Activated CD4-positive, alpha-beta T cell treated with anti-CD3 and anti-CD28 coated beads for 36 hours (primary cell): ENCODE measurements at regions not wholly inside any gene's neighbourhood (a gene's known extent, or its start where the extent isn't known, plus 50 kb on each side); places are given as distances from the start of the nearest gene placed in this dataset.

Source experiments
- ATAC-seq: fragments of 200-7000 bp; cut with Tn5 transposase; one replicate; pipeline ENCODE4 v1.10.0; 2021; ENCODE audit warnings: mild to moderate bottlenecking, moderate library complexity
- CTCF ChIA-PET: fragments of 350-600 bp; sonication (Branson Sonifier 250); formaldehyde crosslinking; loops from one replicate; lab custom pipeline; 2021; ENCODE audit warnings: antibody characterized with exemption; lab: Charles Lee
- POLR2A ChIA-PET: fragments of 350-600 bp; sonication (Branson Sonifier 250); formaldehyde crosslinking; loops from one replicate; lab custom pipeline; 2021; ENCODE audit warnings: antibody characterized with exemption, inconsistent platforms; lab: Charles Lee
- DNase-seq: peaks from one replicate; pipeline ENCODE4 v3.0.0-alpha.2; 2020
- H3K27ac Mint-ChIP-seq: one replicate; pipeline ENCODE4 v1.8.0; 2021; ENCODE audit warnings: mixed read lengths
- H3K27me3 Mint-ChIP-seq: one replicate; pipeline ENCODE4 v1.8.0; 2021; ENCODE audit warnings: mixed read lengths
- H3K36me3 Mint-ChIP-seq: one replicate; pipeline ENCODE4 v1.8.0; 2021; ENCODE audit warnings: low read depth, mixed read lengths
- H3K4me1 Mint-ChIP-seq: one replicate; pipeline ENCODE4 v1.8.0; 2021; ENCODE audit warnings: mixed read lengths
- H3K4me3 Mint-ChIP-seq: one replicate; pipeline ENCODE4 v1.8.0; 2021; ENCODE audit warnings: mild to moderate bottlenecking, moderate library complexity, mixed read lengths
- H3K9me3 Mint-ChIP-seq: one replicate; pipeline ENCODE4 v1.8.0; 2021; ENCODE audit warnings: low read depth, mixed read lengths
- intact Hi-C, 2 experiments: fragments of 100-400 bp; cut with DNase I in 1 of 2; cut with micrococcal nuclease in 1 of 2; formaldehyde crosslinking; loops; one replicate each; pipeline versions ENCODE4 v1.14.2 to v1.15.1; 2022 to 2024; cut with DNase I, micrococcal nuclease

DNA sequence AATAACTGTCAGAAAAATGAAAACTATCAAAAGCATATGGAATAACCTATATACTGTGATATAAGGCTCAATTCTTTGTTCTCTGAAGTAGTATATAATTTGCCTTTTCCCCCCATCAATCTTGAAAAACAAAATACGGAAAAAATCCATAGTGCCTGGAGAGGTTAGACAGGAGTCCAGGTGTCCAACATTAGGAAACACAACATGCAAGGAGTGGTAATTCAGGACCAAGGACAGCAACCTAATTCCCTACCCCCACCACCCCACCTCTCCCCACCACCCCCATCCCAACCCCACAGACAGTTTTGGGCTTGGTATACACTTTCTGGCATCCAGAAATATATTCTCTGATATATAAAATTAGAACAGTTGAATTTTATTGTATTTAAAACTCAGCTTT is 55.1 kb upstream of the SLC25A26 start:
- ChIA-PET CTCF (interaction anchor here (0.6 kb wide), 1 partner anchor 79 kb away, joined by 4 read pairs; no protein-coding TSS in a partner anchor), POLR2A (no interaction called here)
- H3K36me3 Mint-ChIP-seq: no peaks in the 10 kb centered on the region
- H3K4me1 Mint-ChIP-seq: no peaks in the 10 kb centered on the region
- DNase-seq (no peak), ATAC-seq (no peak)
- H3K27me3 Mint-ChIP-seq: peaks cover 2% of the 10 kb centered on the region
- no peaks in the 10 kb centered on the region for H3K9me3 Mint-ChIP-seq
- H3K4me3 Mint-ChIP-seq: no peak overlapping the region
- intact Hi-C loops: no loop called here
- H3K27ac Mint-ChIP-seq: no peak overlapping the region

DNA sequence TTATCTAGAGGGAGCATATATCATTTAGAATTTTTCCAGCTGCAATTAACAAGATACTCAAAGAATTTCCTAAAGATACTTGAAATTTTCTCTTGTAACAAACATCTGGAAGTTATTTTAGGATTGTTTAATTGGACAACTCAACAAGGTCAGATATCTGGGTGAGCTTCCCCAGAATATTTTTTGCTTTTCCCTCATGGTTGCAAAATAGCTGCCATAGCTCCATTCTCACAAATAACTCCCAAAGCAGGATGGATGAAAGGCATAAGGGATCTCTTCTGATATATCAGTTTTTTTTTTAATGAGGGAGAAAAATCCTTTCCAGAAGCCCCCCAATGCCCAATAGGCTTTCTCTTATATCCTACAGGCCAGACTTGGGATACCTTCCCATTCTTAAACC is 56.6 kb upstream of the SLC25A26 start:
- H3K9me3 Mint-ChIP-seq: no peaks in the 10 kb centered on the region
- no peaks in the 10 kb centered on the region for H3K36me3 Mint-ChIP-seq
- no peaks in the 10 kb centered on the region for H3K4me1 Mint-ChIP-seq

GRCh38 chr3:66163222-66163621 is 57.6 kb upstream of the SLC25A26 start:
- ChIA-PET POLR2A (no interaction called here), CTCF (no interaction called here)
- no peaks in the 10 kb centered on the region for H3K9me3 Mint-ChIP-seq
- ATAC-seq (no peak), DNase-seq (no peak)
- H3K4me3 Mint-ChIP-seq: no peak overlapping the region
- H3K27ac Mint-ChIP-seq: no peak overlapping the region
- peaks cover 2% of the 10 kb centered on the region for H3K27me3 Mint-ChIP-seq
- intact Hi-C loops: no loop called here
- H3K36me3 Mint-ChIP-seq: no peaks in the 10 kb centered on the region
- no peaks in the 10 kb centered on the region for H3K4me1 Mint-ChIP-seq

More for the DNA sequence above, 56.6 kb upstream of the SLC25A26 start:
- Mint-ChIP-seq H3K27ac (no peak overlapping the region), H3K27me3 (peaks cover 2% of the 10 kb centered on the region), H3K4me3 (no peak overlapping the region)
- DNase-seq (no peak), ATAC-seq (no peak)
- ChIA-PET CTCF (no interaction called here), POLR2A (interaction anchor here (0.7 kb wide), 1 partner anchor 14 kb away, joined by 4 read pairs; no protein-coding TSS in a partner anchor)
- intact Hi-C loops: no loop called here

GRCh38 chr3:66162766-66163165 is 58.0 kb upstream of the SLC25A26 start:
- Mint-ChIP-seq H3K4me3 (no peak overlapping the region), H3K27me3 (peaks cover 2% of the 10 kb centered on the region), H3K9me3 (no peaks in the 10 kb centered on the region), H3K4me1 (no peaks in the 10 kb centered on the region), H3K27ac (no peak overlapping the region), H3K36me3 (no peaks in the 10 kb centered on the region)
- ATAC-seq: no peak
- ChIA-PET CTCF (no interaction called here), POLR2A (no interaction called here)
- no peak for DNase-seq
- intact Hi-C loops: no loop called here

DNA sequence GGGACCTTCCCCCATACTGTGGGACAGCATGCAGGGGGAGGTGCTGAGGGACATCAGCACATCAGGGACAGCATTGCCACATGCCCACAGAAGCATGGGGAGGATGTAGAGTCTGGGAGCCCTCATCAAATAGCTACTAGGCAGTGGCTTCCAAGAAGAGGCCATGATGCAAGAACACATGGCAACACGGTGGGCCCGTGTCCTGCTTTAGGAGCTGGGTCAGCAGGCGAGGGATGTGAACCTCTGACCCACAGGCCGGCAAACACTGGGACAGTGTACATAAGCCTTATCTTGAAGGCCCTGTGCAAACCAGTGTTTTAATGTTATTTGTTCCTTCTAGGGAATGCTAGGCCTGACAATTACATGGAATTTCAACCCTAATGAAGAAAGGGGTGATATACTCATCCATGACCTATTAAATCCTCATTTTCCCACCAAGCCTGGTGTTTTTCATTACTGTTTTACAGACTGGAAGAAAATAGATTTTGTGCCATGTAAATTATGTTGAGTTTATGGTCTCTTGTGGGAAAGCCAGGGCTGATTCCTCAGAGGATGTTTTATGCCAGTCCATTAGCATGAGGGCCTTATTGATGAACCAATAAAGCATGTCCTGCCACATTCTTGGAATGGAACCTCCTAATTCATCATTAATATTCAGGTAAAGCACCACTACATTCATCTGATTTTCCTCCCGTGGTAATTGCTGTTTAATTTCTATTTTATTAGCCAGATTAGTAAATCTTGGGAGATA is 61.7 kb upstream of the SLC25A26 start:
- intact Hi-C loops: no loop called here
- H3K4me1 Mint-ChIP-seq: no peaks in the 10 kb centered on the region
- H3K27ac Mint-ChIP-seq: no peak overlapping the region
- ATAC-seq (no peak), DNase-seq (no peak)
- H3K9me3 Mint-ChIP-seq: no peaks in the 10 kb centered on the region
- no peaks in the 10 kb centered on the region for H3K36me3 Mint-ChIP-seq
- CTCF ChIA-PET: no interaction called here
- POLR2A ChIA-PET: no interaction called here
- H3K4me3 Mint-ChIP-seq: no peak overlapping the region
- peaks cover 5% of the 10 kb centered on the region for H3K27me3 Mint-ChIP-seq

- POLR2A ChIA-PET: no interaction called here
- no peak overlapping the region for H3K27ac Mint-ChIP-seq
Measured at GRCh38 chr3:66154444-66154861, 66.3 kb upstream of the SLC25A26 start.

GRCh38 chr3:66153481-66154443 is 67.0 kb upstream of the SLC25A26 start:
- DNase-seq (no peak), ATAC-seq (no peak)
- Mint-ChIP-seq H3K4me3 (no peak overlapping the region), H3K27ac (no peak overlapping the region), H3K36me3 (no peaks in the 10 kb centered on the region), H3K9me3 (no peaks in the 10 kb centered on the region), H3K27me3 (peaks cover 9% of the 10 kb centered on the region), H3K4me1 (no peaks in the 10 kb centered on the region)
- ChIA-PET CTCF (interaction anchor here (0.6 to 0.9 kb wide), 2 partner anchors 15 to 262 kb away, joined by 3 to 4 read pairs; no protein-coding TSS in a partner anchor), POLR2A (no interaction called here)
- intact Hi-C loops: no loop called here

More at GRCh38 chr3:66154444-66154861, 66.3 kb upstream of the SLC25A26 start:
- no peak overlapping the region for H3K4me3 Mint-ChIP-seq
- H3K27me3 Mint-ChIP-seq: peaks cover 9% of the 10 kb centered on the region
- H3K9me3 Mint-ChIP-seq: no peaks in the 10 kb centered on the region
- H3K36me3 Mint-ChIP-seq: no peaks in the 10 kb centered on the region
- DNase-seq: no peak
- intact Hi-C loops: no loop called here
- CTCF ChIA-PET: no interaction called here
- ATAC-seq: no peak
- H3K4me1 Mint-ChIP-seq: no peaks in the 10 kb centered on the region

DNA sequence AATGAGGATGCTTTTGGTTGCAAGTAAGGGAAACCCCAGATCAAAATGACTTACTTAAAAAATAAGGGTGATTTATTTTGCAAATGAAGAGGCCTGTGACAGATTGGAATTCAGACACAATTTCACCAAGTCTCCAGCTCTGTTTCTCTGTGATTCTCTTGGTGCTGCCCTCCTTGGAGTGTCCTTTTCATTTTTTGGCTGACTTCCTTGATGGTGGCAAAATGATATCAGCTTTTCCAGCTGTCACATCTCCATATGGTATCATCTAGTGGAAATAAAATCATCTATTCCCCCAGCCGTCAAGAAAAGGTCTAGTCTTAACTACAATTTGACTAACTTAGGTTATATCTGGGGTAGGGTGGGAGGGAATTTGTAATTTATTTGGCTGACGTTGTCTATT is 68.5 kb upstream of the SLC25A26 start:
- Mint-ChIP-seq H3K27ac (no peak overlapping the region), H3K27me3 (peaks cover 11% of the 10 kb centered on the region), H3K36me3 (no peaks in the 10 kb centered on the region), H3K9me3 (no peaks in the 10 kb centered on the region), H3K4me3 (no peak overlapping the region), H3K4me1 (no peaks in the 10 kb centered on the region)
- no peak for DNase-seq
- intact Hi-C loops: no loop called here
- no peak for ATAC-seq
- POLR2A ChIA-PET: no interaction called here
- CTCF ChIA-PET: interaction anchor here (0.9 kb wide), 1 partner anchor 13 kb away, joined by 3 read pairs; no protein-coding TSS in a partner anchor

DNA sequence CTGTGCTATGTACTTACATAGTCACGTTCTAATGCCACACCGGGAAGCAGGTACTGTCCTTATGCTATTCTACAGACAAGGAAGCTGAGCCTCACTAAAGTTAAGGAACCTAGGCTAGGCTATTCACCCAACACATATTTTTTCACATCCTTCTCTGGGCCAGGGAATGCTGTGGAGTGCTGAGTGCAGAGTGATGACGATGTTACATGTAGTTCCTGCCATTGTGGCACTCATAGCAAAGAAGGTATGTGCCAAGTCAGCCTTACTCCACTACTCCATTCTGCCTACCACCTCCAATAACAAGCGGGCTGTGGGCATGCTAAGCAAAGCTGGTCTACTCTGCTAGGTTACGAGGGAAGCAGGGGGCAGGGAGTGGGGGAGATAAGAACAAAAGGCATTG is 69.8 kb upstream of the SLC25A26 start:
- H3K27me3 Mint-ChIP-seq: peaks cover 11% of the 10 kb centered on the region
- intact Hi-C loops: no loop called here
- ChIA-PET CTCF (interaction anchor here (1.0 kb wide), 1 partner anchor 12 kb away, joined by 3 read pairs; no protein-coding TSS in a partner anchor), POLR2A (no interaction called here)
- no peak overlapping the region for H3K27ac Mint-ChIP-seq
- DNase-seq (no peak), ATAC-seq (no peak)
- H3K36me3 Mint-ChIP-seq: no peaks in the 10 kb centered on the region
- H3K4me1 Mint-ChIP-seq: no peaks in the 10 kb centered on the region
- no peak overlapping the region for H3K4me3 Mint-ChIP-seq
- H3K9me3 Mint-ChIP-seq: no peaks in the 10 kb centered on the region

DNA sequence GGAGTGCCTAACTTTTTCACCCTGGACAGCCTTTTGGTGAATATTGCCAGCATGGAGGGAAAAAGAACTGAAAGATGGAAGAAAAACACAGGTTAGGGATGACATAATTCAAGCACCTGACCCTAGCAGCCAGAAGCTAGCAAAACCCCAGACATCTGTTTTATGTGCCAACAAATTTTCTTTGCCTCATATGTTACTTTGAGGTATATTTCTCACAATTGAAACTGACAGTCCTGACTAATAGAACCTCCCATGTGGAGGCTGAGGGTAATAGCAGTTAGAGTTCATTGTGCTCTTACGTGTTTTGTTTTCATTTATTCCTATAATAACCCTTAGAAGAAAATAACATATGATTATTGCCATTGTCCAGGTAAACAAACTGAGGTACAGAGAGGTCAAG is 71.5 kb upstream of the SLC25A26 start:
- no peak overlapping the region for H3K4me3 Mint-ChIP-seq
- no peaks in the 10 kb centered on the region for H3K4me1 Mint-ChIP-seq
- CTCF ChIA-PET: interaction anchor here (0.7 kb wide), 1 partner anchor 19 kb away, joined by 3 read pairs; no protein-coding TSS in a partner anchor
- POLR2A ChIA-PET: no interaction called here
- H3K27ac Mint-ChIP-seq: no peak overlapping the region
- DNase-seq (no peak), ATAC-seq (no peak)
- peaks cover 9% of the 10 kb centered on the region for H3K27me3 Mint-ChIP-seq
- H3K36me3 Mint-ChIP-seq: no peaks in the 10 kb centered on the region
- H3K9me3 Mint-ChIP-seq: no peaks in the 10 kb centered on the region
- intact Hi-C loops: loop anchor here in 1 of 2 experiments (10.0 kb wide), 1 partner anchor 364 kb away; no protein-coding TSS in a partner anchor

- ATAC-seq (no peak), DNase-seq (no peak)
- Mint-ChIP-seq H3K4me1 (no peaks in the 10 kb centered on the region), H3K4me3 (no peak overlapping the region), H3K36me3 (no peaks in the 10 kb centered on the region), H3K27me3 (peaks cover 2% of the 10 kb centered on the region), H3K27ac (no peak overlapping the region), H3K9me3 (no peaks in the 10 kb centered on the region)
- intact Hi-C loops: loop anchor here in 1 of 2 experiments (10.0 kb wide), 1 partner anchor 361 kb away; no protein-coding TSS in a partner anchor
- CTCF ChIA-PET: no interaction called here
- POLR2A ChIA-PET: no interaction called here
Measured at GRCh38 chr3:66145408-66145733, 75.4 kb upstream of the SLC25A26 start.
